Limb (tissue), 2 donors: ENCODE measurements at regions not wholly inside any gene's neighbourhood (a gene's known extent, or its start where the extent isn't known, plus 50 kb on each side); places are given as distances from the start of the nearest gene placed in this dataset.
A peak's percentile ranks its signal among the peaks of the same experiment; 100 is the strongest.

Source experiments
- DNase-seq, 2 donors: peaks; one replicate each; pipeline ENCODE4 v3.0.0-alpha.2; 2016; ENCODE audit errors: extremely low spot score in 2 of 2

GRCh38 chr15:92565351-92566125 lies 90.0 kb downstream of the FAM174B start:
- no peak for DNase-seq

GRCh38 chr15:92561754-92562153 lies 93.8 kb downstream of the FAM174B start:
- no peak for DNase-seq

GRCh38 chr15:92553317-92553716 lies 102.3 kb downstream of the FAM174B start:
- DNase-seq: no peak

GRCh38 chr15:92545996-92546395 lies 109.6 kb downstream of the FAM174B start:
- no peak for DNase-seq

- no peak for DNase-seq
Measured at GRCh38 chr15:92541291-92542200, 114.0 kb downstream of the FAM174B start.

GRCh38 chr15:92538115-92538514 lies 117.5 kb downstream of the FAM174B start:
- DNase-seq: no peak

- DNase-seq: no peak
Measured at GRCh38 chr15:92533298-92533697, 122.3 kb downstream of the FAM174B start.

- DNase-seq: no peak
Measured at GRCh38 chr15:92531406-92531805, 124.2 kb downstream of the FAM174B start.

- no peak for DNase-seq
Measured at GRCh38 chr15:92528736-92529135, 126.8 kb downstream of the FAM174B start.

GRCh38 chr15:92527197-92527596 lies 128.4 kb downstream of the FAM174B start:
- no peak for DNase-seq

GRCh38 chr15:92525758-92526245 lies 129.8 kb downstream of the FAM174B start:
- DNase-seq: no peak

GRCh38 chr15:92524874-92525565 lies 130.6 kb downstream of the FAM174B start:
- DNase-seq: no peak

GRCh38 chr15:92524161-92524560 lies 130.5 kb downstream of the ST8SIA2 start:
- DNase-seq: no peak

- no peak for DNase-seq
Measured at GRCh38 chr15:92523176-92523575, 129.5 kb downstream of the ST8SIA2 start.

- peak; percentile 79 to 81 for DNase-seq
Measured at GRCh38 chr15:92521624-92522008, 127.9 kb downstream of the ST8SIA2 start.

- DNase-seq: no peak
Measured at GRCh38 chr15:92520914-92521623, 127.4 kb downstream of the ST8SIA2 start.

- DNase-seq: no peak
Measured at GRCh38 chr15:92519709-92520108, 126.0 kb downstream of the ST8SIA2 start.
